HCT116 (cell line): ENCODE measurements at regions not wholly inside any gene's neighbourhood (a gene's known extent, or its start where the extent isn't known, plus 50 kb on each side); places are given as distances from the start of the nearest gene placed in this dataset.

Experiments
- ATAC-seq: fragments of 200-7000 bp; cut with Tn5 transposase; 2 replicates; pipeline ENCODE4 v1.9.1; 2020; ENCODE audit warnings: mild to moderate bottlenecking, moderate library complexity
- BruUV-seq: library from RNA; stranded (reverse); fragments of 400-500 nt; replicated peaks from 2 replicates; lab custom pipeline; 2021; lab: Mats Ljungman, UMichigan
- CTCF ChIA-PET: fragments of 300-600 bp; sonication (Branson Sonifier 250); formaldehyde crosslinking; loops from one replicate; lab custom pipeline; 2021; ENCODE audit warnings: antibody characterized with exemption; lab: Charles Lee
- POLR2A ChIA-PET: fragments of 300-600, 350-600 bp; sonication (Branson Sonifier 250); formaldehyde crosslinking; loops from one replicate; lab custom pipeline; 2021; ENCODE audit warnings: antibody characterized with exemption; lab: Charles Lee
- RAD21 ChIA-PET, 2 experiments: fragments of 300-600 bp; sonication (Branson Sonifier 250); formaldehyde crosslinking; loops; one replicate each; lab custom pipeline; 2023; ENCODE audit warnings: low total read pairs in 2 of 2; ENCODE audit not compliant: uncharacterized antibody in 2 of 2, unreplicated experiment in 2 of 2, low non-redundant PET in 1 of 2; lab: Charles Lee
- DNase-seq: peaks from one replicate; pipeline ENCODE4 v3.0.0-alpha.2; 2010; ENCODE audit warnings: low read depth, low spot score
- H2AFZ ChIP-seq: fragments of 200-600 bp; shearing (Covaris generic), sonication (generic); 2 replicates; pipeline ENCODE4 v1.6.1; 2017; ENCODE audit warnings: low read depth, mixed run types, mixed read lengths, antibody characterized with exemption, low read length; ENCODE audit not compliant: poor library complexity, severe bottlenecking
- H3K27ac ChIP-seq: 2 replicates; pipeline ENCODE4 v1.5.1; 2012; ENCODE audit warnings: low read depth, low read length
- H3K27me3 ChIP-seq: fragments of 200-600 bp; sonication (generic); 2 replicates; pipeline ENCODE4 v1.6.1; 2016; ENCODE audit warnings: mixed run types, low read length, mixed read lengths; ENCODE audit not compliant: insufficient read depth
- H3K36me3 ChIP-seq, 2 experiments: fragments of 200-500 bp in 1 of 2; fragments of 200-600 bp in 1 of 2; sonication (Bioruptor generic) in 1 of 2; sonication (generic) in 1 of 2; 2 replicates each; pipeline versions ENCODE4 v1.5.1 to v1.6.1; 2014 to 2016; ENCODE audit warnings: low read length in 2 of 2, inconsistent platforms in 1 of 2, mixed read lengths in 1 of 2, mixed run types in 1 of 2; ENCODE audit not compliant: insufficient read depth in 2 of 2, control insufficient read depth in 1 of 2
- H3K4me1 ChIP-seq, 2 experiments: fragments of 200-600 bp in 1 of 2; sonication (generic) in 1 of 2; 2 replicates each; pipeline versions ENCODE4 v1.5.1 to v1.6.1; 2012 to 2017; ENCODE audit warnings: low read length in 2 of 2, inconsistent platforms in 1 of 2, mild to moderate bottlenecking in 1 of 2, mixed read lengths in 1 of 2, mixed run types in 1 of 2, moderate library complexity in 1 of 2; ENCODE audit not compliant: insufficient read depth in 2 of 2, control insufficient read depth in 1 of 2
- H3K4me2 ChIP-seq: fragments of 200-600 bp; sonication (generic); 2 replicates; pipeline ENCODE4 v1.6.1; 2017; ENCODE audit warnings: mixed run types, low read length, mixed read lengths
- H3K4me3 ChIP-seq, 2 experiments: fragments of 200-600 bp in 1 of 2; sonication (generic) in 1 of 2; replicated peaks in 1 of 2; 2 replicates each; pipeline ENCODE4 v1.5.1; 2011 to 2016; ENCODE audit warnings: low read length in 2 of 2, control low read depth in 1 of 2, low read depth in 1 of 2, mild to moderate bottlenecking in 1 of 2, mixed read lengths in 1 of 2, mixed run types in 1 of 2
- H3K79me2 ChIP-seq: fragments of 200-600 bp; sonication (generic); 2 replicates; pipeline ENCODE4 v1.6.1; 2017; ENCODE audit warnings: mild to moderate bottlenecking, mixed run types, low read length, moderate library complexity, mixed read lengths; ENCODE audit not compliant: insufficient read depth
- H3K9ac ChIP-seq: fragments of 200-600 bp; sonication (generic); 2 replicates; pipeline ENCODE4 v1.6.1; 2016; ENCODE audit warnings: low read length, mixed read lengths
- H3K9me2 ChIP-seq: fragments of 200-600 bp; sonication (generic), shearing (Covaris generic); 2 replicates; pipeline ENCODE4 v1.6.1; 2017; ENCODE audit warnings: mixed run types, mild to moderate bottlenecking, moderate library complexity; ENCODE audit not compliant: insufficient read depth
- H3K9me3 ChIP-seq, 2 experiments: fragments of 200-500 bp in 1 of 2; fragments of 200-600 bp in 1 of 2; sonication (Bioruptor generic) in 1 of 2; sonication (generic) in 1 of 2; 2 replicates each; pipeline ENCODE4 v1.6.1; 2014 to 2017; ENCODE audit warnings: low read length in 2 of 2, mixed read lengths in 2 of 2, inconsistent platforms in 1 of 2, low read depth in 1 of 2, mild to moderate bottlenecking in 1 of 2, mixed run types in 1 of 2, moderate library complexity in 1 of 2; ENCODE audit not compliant: control insufficient read depth in 1 of 2, insufficient read depth in 1 of 2
- H4K20me1 ChIP-seq: fragments of 200-600 bp; sonication (generic), shearing (Covaris generic); 2 replicates; pipeline ENCODE4 v1.6.1; 2017; ENCODE audit warnings: mixed run types, mild to moderate bottlenecking, moderate library complexity; ENCODE audit not compliant: insufficient read depth
- CBX3 ChIP-seq: IDR thresholded peaks from 2 replicates; pipeline ENCODE4 v1.6.1; 2012; ENCODE audit warnings: low read depth
- CEBPB ChIP-seq: IDR thresholded peaks from 2 replicates; pipeline ENCODE4 v1.6.1; 2012; ENCODE audit warnings: low read depth
- EGR1 ChIP-seq: IDR thresholded peaks from 2 replicates; pipeline ENCODE4 v1.6.1; 2012; ENCODE audit warnings: low read depth
- EZH2 ChIP-seq: fragments of 200-600 bp; sonication (generic); IDR thresholded peaks from 2 replicates; pipeline ENCODE4 v1.6.1; 2017; ENCODE audit warnings: antibody characterized with exemption, mixed run types
- JUND ChIP-seq: IDR thresholded peaks from 2 replicates; pipeline ENCODE4 v1.6.1; 2012
- POLR2A ChIP-seq: IDR thresholded peaks from 2 replicates; pipeline ENCODE4 v1.7.0; 2011; ENCODE audit warnings: borderline replicate concordance; ENCODE audit not compliant: insufficient read depth, insufficient read length; ENCODE audit errors: extremely low read depth
- POLR2AphosphoS5 ChIP-seq: IDR thresholded peaks from 2 replicates; pipeline ENCODE4 v1.6.1; 2011; ENCODE audit warnings: mild to moderate bottlenecking, low read depth, low read length, moderate library complexity
- RAD21 ChIP-seq: IDR thresholded peaks from 2 replicates; pipeline ENCODE4 v1.6.1; 2012; ENCODE audit warnings: low read depth, mild to moderate bottlenecking
- SRF ChIP-seq: IDR thresholded peaks from 2 replicates; pipeline ENCODE4 v1.6.1; 2012; ENCODE audit warnings: low read depth
- TCF7L2 ChIP-seq: IDR thresholded peaks from 2 replicates; pipeline ENCODE4 v1.7.0; 2011; ENCODE audit warnings: borderline replicate concordance, inconsistent platforms; ENCODE audit not compliant: insufficient read depth, insufficient read length; ENCODE audit errors: extremely low read depth
- ZFX ChIP-seq: fragments of 450-650 bp; IDR thresholded peaks from 2 replicates; pipeline ENCODE4 v1.6.1; 2017
- ZNF274 ChIP-seq: fragments of 200-500 bp; sonication (Bioruptor generic); IDR thresholded peaks from 2 replicates; pipeline ENCODE4 v1.6.1; 2014; ENCODE audit warnings: mild to moderate bottlenecking, low read depth, low read length, inconsistent platforms
- intact Hi-C: fragments of 100-400 bp; cut with micrococcal nuclease; formaldehyde crosslinking; loops from 2 replicates; pipeline ENCODE4 v1.10.0; 2022
- TF ChIP-seq, protein P1 (sequence below): IDR thresholded peaks from 2 replicates; pipeline ENCODE4 v1.6.1; 2011; ENCODE audit warnings: mild to moderate bottlenecking, low read length, moderate library complexity; ENCODE audit not compliant: insufficient replicate concordance; ENCODE audit errors: extremely low read depth
- TF ChIP-seq, protein P2 (sequence below): IDR thresholded peaks from 2 replicates; pipeline ENCODE4 v1.6.1; 2012; ENCODE audit warnings: low read depth
- TF ChIP-seq, protein P3 (sequence below), 3 experiments: fragments of 200-600 bp in 1 of 3; sonication (generic) in 1 of 3; IDR thresholded peaks in 2 of 3; conservative IDR thresholded peaks in 1 of 3; 2 replicates each; pipeline ENCODE4 v1.5.1; 2012 to 2017; ENCODE audit warnings: low read depth in 2 of 3, low read length in 2 of 3, antibody characterized with exemption in 1 of 3, borderline replicate concordance in 1 of 3, control low read depth in 1 of 3, mild to moderate bottlenecking in 1 of 3, mixed read lengths in 1 of 3, mixed run types in 1 of 3, moderate library complexity in 1 of 3; ENCODE audit not compliant: insufficient read depth in 1 of 3

DNA sequence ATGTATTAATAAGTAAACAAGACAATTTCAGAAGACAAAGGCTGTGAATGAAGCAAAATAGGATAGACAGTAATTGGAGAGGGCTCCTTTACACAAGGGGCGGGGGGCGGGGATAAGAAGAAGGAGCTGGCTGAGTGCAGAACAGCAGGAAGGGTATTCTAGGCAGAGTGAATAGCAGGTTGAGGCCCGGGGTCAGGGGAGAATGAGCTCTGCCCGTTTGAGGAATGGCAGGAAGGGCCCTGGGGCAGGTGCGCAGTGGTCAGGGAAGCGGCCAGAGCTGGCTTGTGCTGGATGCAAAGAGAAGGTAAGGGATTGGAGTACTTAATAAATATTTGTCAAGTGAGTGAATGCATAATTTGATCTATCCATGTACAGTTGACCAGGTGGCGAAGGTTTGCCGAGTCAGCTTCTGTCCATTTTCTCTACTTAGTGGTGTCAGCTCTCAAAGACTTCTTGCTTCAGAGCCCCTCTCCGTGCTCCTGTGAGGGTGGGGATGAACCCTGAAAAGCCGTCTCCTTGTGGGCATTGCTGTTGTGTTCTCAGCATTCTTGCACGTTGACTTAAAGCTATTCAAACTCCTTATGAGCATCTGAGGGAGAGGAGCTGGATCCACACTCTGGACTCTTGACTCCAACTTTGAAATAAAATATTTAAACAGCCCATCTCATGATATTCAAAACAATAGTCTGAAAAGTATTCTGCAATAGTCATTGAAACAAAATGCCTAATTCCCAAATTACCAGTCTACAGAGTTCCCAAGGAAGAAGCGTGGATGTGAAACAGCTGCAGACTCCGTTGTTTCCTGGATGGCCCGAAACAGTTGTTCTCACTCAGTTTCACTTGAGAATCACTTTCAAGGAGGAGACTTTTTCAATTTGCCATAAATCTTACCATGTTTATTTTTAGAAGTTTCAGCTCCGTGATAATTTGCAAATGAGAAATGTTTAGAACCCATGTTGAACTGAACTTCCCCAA, 105.1 kb downstream of the EDN3 start:
- Histone ChIP-seq H3K4me1 (peaks cover 0 to 2% of the 10 kb centered on the region in 2 experiments; a peak in 1 of 4 replicates), H3K27me3 (peaks cover 64% of the 10 kb centered on the region), H3K27ac (no peak overlapping the region), H3K4me3 (no peak overlapping the region), H3K9me3 (no peaks in the 10 kb centered on the region), H3K36me3 (no peaks in the 10 kb centered on the region), H4K20me1 (no peaks in the 10 kb centered on the region), H3K4me2 (no peak overlapping the region), H2AFZ (no peak overlapping the region), H3K79me2 (no peaks in the 10 kb centered on the region), H3K9ac (no peak overlapping the region), H3K9me2 (no peaks in the 10 kb centered on the region)
- no peak for TF ChIP-seq EZH2
- no peak for TF ChIP-seq CEBPB
- no peak for TF ChIP-seq EGR1
- no peak for TF ChIP-seq JUND
- TF ChIP-seq ZNF274, result no peak
- TF ChIP-seq, protein P1, sequence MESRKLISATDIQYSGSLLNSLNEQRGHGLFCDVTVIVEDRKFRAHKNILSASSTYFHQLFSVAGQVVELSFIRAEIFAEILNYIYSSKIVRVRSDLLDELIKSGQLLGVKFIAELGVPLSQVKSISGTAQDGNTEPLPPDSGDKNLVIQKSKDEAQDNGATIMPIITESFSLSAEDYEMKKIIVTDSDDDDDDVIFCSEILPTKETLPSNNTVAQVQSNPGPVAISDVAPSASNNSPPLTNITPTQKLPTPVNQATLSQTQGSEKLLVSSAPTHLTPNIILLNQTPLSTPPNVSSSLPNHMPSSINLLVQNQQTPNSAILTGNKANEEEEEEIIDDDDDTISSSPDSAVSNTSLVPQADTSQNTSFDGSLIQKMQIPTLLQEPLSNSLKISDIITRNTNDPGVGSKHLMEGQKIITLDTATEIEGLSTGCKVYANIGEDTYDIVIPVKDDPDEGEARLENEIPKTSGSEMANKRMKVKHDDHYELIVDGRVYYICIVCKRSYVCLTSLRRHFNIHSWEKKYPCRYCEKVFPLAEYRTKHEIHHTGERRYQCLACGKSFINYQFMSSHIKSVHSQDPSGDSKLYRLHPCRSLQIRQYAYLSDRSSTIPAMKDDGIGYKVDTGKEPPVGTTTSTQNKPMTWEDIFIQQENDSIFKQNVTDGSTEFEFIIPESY, result no peak
- TF ChIP-seq, protein P2, sequence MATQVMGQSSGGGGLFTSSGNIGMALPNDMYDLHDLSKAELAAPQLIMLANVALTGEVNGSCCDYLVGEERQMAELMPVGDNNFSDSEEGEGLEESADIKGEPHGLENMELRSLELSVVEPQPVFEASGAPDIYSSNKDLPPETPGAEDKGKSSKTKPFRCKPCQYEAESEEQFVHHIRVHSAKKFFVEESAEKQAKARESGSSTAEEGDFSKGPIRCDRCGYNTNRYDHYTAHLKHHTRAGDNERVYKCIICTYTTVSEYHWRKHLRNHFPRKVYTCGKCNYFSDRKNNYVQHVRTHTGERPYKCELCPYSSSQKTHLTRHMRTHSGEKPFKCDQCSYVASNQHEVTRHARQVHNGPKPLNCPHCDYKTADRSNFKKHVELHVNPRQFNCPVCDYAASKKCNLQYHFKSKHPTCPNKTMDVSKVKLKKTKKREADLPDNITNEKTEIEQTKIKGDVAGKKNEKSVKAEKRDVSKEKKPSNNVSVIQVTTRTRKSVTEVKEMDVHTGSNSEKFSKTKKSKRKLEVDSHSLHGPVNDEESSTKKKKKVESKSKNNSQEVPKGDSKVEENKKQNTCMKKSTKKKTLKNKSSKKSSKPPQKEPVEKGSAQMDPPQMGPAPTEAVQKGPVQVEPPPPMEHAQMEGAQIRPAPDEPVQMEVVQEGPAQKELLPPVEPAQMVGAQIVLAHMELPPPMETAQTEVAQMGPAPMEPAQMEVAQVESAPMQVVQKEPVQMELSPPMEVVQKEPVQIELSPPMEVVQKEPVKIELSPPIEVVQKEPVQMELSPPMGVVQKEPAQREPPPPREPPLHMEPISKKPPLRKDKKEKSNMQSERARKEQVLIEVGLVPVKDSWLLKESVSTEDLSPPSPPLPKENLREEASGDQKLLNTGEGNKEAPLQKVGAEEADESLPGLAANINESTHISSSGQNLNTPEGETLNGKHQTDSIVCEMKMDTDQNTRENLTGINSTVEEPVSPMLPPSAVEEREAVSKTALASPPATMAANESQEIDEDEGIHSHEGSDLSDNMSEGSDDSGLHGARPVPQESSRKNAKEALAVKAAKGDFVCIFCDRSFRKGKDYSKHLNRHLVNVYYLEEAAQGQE, result no peak
- no peak for TF ChIP-seq POLR2A
- TF ChIP-seq TCF7L2, result no peak
- no peak for TF ChIP-seq SRF
- no peak for TF ChIP-seq CBX3
- TF ChIP-seq ZFX, result no peak
- no peak for TF ChIP-seq POLR2AphosphoS5
- TF ChIP-seq, protein P3, sequence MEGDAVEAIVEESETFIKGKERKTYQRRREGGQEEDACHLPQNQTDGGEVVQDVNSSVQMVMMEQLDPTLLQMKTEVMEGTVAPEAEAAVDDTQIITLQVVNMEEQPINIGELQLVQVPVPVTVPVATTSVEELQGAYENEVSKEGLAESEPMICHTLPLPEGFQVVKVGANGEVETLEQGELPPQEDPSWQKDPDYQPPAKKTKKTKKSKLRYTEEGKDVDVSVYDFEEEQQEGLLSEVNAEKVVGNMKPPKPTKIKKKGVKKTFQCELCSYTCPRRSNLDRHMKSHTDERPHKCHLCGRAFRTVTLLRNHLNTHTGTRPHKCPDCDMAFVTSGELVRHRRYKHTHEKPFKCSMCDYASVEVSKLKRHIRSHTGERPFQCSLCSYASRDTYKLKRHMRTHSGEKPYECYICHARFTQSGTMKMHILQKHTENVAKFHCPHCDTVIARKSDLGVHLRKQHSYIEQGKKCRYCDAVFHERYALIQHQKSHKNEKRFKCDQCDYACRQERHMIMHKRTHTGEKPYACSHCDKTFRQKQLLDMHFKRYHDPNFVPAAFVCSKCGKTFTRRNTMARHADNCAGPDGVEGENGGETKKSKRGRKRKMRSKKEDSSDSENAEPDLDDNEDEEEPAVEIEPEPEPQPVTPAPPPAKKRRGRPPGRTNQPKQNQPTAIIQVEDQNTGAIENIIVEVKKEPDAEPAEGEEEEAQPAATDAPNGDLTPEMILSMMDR (IDR thresholded peaks at IDR 0.05 in 2 of 3, conservative IDR thresholded peaks at IDR 0.05 in 1 of 3; ENCODE audit: borderline replicate concordance in 1 of 3, insufficient read depth in 1 of 3, low read depth in 2 of 3, low read length in 2 of 3), result no peak
- TF ChIP-seq RAD21, result no peak
- ATAC-seq, result no peak
- intact Hi-C loops, result no loop called here
- DNase-seq, result no peak
- ChIA-PET POLR2A (interaction anchor here (0.6 kb wide), 1 partner anchor 318 kb away, joined by 3 read pairs; no protein-coding TSS in a partner anchor), CTCF (interaction anchor here (1.3 to 1.9 kb wide), 2 partner anchors 16 to 535 kb away, joined by 3 to 5 read pairs; no protein-coding TSS in a partner anchor), RAD21 (interaction anchor here in 1 of 2 experiments (0.5 to 0.6 kb wide), 2 partner anchors 297 to 635 kb away, joined by 3 to 5 read pairs; no protein-coding TSS in a partner anchor)
- BruUV-seq, result no TSS peak
